HUDEP-2 (cell line): ENCODE measurements at regions not wholly inside any gene's neighbourhood (a gene's known extent, or its start where the extent isn't known, plus 50 kb on each side); places are given as distances from the start of the nearest gene placed in this dataset.

Experiments used
- DNase-seq, 76 experiments: peaks; one replicate each; lab custom pipeline; 2025; ENCODE audit not compliant: unreplicated experiment in 76 of 76; lab: John Stamatoyannopoulos, UW

DNA sequence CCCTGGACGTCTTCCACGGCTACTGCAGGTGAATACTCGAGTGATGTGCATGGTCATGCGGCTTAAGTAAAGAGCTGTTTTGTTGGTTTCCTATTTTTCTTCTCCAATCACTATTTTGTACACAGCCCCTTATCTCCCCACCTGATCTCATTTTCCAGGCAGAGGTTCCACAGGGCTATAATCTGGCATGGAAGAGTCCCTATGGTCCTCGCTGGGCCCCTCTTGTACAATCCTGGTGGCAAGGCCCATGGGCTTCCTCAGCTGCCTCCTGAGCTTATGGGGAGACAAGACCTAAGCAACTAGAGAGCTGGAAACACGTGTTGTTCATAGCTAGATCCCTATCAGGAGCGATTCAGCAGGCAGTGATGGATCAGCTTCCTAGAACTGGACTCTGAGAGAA is 181.3 kb upstream of the ADO start:
- DNase-seq: no peak

- DNase-seq: no peak
Measured at GRCh38 chr10:62625484-62625883, 179.0 kb upstream of the ADO start.

DNA sequence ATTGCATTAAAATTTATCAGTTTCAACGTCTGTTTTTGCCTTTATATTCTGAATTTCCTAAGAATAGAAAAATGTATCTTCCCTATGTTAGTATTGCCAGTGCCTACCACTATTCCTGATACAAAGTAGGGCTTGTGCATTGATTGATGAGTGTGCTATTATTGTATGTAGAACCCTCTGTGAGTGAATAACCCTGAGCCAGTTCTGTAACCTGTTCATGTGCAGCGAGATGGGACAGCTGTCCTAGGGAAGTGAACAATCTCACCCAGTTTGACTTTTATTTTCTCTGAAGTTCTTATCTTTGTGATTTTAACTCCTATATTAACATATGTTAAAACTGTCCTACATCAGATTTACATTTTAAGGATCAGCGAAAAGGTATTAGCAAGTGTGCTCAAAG is 178.4 kb upstream of the ADO start:
- DNase-seq: no peak

- no peak for DNase-seq
Measured at GRCh38 chr10:62626817-62627216, 177.7 kb upstream of the ADO start.

- DNase-seq: no peak
Measured at GRCh38 chr10:62627983-62628382, 176.5 kb upstream of the ADO start.

- no peak for DNase-seq
Measured at GRCh38 chr10:62631241-62631640, 173.3 kb upstream of the ADO start.

DNA sequence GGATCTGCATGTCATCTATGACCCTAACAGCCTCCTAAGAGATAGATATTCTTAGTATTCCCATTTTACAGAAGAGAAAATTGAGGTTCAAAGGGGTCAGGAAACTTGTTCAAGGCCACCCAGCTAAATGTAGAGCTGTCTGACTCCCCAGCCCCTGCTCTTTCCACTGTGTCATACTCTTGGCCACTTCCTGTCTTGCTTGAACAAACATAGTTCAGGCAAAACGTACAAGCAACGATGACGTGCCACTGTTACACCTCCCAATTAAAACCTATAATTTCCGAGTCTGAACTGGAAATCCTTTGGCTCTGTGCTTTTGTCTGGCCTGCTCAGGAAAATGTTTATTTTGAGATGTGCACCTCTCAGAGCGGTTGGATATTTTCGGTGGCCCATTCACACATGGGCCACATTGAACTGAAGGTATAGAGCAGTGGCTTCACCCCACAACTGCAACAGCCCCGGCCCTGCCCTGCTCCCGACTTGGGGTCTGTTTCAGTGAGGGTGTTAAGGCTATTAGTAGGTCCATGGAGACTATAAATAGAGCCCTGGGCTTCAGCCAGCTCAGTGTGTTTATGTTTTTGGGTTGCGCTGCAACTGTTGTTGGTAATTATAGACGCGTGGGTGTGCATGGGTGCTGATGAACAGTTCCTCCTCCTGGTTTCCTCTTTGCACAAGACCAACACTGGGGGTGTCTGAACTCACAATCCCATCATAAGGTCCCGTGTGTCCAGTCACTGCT is 172.3 kb upstream of the ADO start:
- no peak for DNase-seq

GRCh38 chr10:62633976-62634375 is 170.5 kb upstream of the ADO start:
- DNase-seq: no peak

GRCh38 chr10:62634576-62634975 is 169.9 kb upstream of the ADO start:
- no peak for DNase-seq

DNA sequence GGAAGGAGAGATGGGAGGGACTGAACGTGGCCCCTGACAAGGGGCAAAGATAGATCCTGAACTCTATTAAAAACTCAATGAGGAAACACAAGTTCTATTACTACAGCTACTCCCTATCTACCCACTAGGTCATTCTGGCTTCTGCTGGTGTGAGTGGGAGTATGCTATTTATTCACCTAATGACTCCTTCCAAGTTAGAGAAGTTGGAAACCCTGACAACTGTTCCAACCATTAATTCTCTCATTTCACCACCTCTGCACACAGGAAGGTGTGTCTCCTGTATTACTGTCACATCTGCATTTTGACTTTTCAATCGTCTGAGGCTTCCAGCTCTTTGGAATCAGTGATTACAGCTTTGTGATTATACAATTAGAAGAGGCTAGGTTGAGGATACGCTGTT is 169.4 kb upstream of the ADO start:
- DNase-seq: no peak

- DNase-seq: no peak
Measured at GRCh38 chr10:62636825-62637248, 167.7 kb upstream of the ADO start.

GRCh38 chr10:62637249-62638061 is 167.1 kb upstream of the ADO start:
- DNase-seq: no peak

DNA sequence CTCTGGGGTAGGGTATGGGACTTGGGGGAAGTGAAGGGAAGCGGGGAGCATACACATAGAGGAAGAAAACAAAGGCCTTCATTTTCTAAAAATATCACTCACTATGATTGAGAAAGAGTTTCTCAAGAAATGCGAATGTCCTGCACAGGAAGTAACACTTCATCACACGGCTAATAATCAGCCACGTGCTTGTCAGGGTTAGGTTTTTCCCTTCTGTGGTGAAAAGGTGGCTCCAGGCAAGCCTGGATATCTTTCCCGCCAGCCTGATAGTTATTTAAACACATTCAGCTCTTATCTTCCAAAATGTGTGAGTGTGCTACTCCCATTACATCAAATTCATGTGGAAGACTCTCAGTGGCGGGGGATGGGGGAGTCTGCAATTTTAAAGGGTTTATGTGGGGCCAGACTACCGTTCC is 166.4 kb upstream of the ADO start:
- DNase-seq: no peak

- no peak for DNase-seq
Measured at GRCh38 chr10:62639144-62639543, 165.4 kb upstream of the ADO start.

DNA sequence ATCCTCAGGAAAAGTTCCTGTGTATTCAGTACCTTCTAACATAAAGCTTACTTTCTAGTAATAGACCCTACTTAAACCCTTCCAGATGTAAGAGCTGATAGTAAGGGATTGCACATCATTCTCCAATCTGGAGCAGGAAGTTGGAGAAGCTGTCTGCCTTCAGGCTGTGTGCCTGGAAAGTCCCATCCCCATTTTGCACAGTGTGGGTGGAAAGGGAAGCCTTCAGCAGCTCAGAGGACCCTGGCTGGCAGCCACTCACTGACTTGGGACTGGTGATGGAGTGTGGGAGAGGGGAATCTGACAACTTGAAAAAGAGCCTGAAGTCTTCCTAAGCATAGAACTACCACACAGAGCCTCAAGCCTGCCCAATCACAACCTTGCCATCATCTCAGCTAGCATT is 164.1 kb upstream of the ADO start:
- DNase-seq: no peak

GRCh38 chr10:62643606-62644587 is 160.6 kb upstream of the ADO start:
- no peak for DNase-seq

- DNase-seq: no peak
Measured at GRCh38 chr10:62647375-62648092, 157.0 kb upstream of the ADO start.

DNA sequence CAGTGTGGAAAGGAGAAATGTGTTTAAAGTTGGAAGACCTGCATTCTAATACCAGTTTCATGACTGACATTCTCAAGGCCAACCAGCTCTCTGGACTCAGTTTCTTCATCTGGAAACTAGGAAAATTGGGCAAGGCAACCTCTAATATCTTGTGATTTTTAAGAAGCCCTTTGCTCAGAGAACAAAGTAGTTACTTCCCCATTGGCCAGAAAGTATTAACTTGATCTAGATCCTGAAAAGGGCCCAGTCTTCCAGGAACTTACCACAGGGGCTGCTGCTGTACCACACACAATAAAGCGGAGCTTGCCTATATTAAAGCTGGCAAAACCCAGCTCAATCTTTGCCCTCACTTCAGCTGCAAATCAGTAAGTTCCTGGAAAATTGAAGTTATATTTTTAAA is 155.6 kb upstream of the ADO start:
- DNase-seq: no peak

DNA sequence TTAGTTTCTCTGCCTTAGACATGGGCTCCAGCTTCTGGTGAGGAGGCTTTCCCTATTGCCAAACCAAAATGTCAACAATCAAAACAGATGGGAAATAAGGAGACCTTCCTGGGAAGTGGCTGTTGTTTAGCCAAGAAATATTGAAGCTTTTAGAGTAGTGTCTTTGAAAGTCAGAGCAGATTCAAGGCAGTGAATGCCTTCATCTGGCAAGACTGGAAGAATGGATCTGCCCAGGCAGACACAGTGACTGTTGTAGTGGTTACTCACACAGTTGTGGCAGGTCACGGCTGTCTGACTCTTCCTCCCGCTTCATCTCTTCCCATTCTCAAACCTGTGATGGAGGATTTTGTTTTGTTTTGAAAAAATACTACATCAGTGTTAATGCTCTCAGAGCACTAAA is 154.1 kb upstream of the ADO start:
- no peak for DNase-seq

GRCh38 chr10:62651341-62651740 is 153.2 kb upstream of the ADO start:
- no peak for DNase-seq
